ENCODE measurements at regions not wholly inside any gene's neighbourhood (a gene's known extent, or its start where the extent isn't known, plus 50 kb on each side); places are given as distances from the start of the nearest gene placed in this dataset.

- TF ChIP-seq JUNB (IDR thresholded peaks at IDR 0.05) (no peak), NFIC (IDR thresholded peaks at IDR 0.05; ENCODE audit: low read depth, low read length) (no peak), MTA3 (IDR thresholded peaks at IDR 0.05; ENCODE audit: borderline replicate concordance, low read length) (no peak), SIN3A (IDR thresholded peaks at IDR 0.05; ENCODE audit: low read depth, low read length) (no peak)
Observed at GRCh38 chr3:44092497-44092896, 149.2 kb upstream of the TOPAZ1 start.
